IPS-20b (cell line): ENCODE measurements at regions not wholly inside any gene's neighbourhood (a gene's known extent, or its start where the extent isn't known, plus 50 kb on each side); places are given as distances from the start of the nearest gene placed in this dataset.

Source experiments
- H3K27ac ChIP-seq: one replicate; pipeline ENCODE4 v1.5.1; 2013; ENCODE audit warnings: low read length
- H3K27me3 ChIP-seq: 2 replicates; pipeline ENCODE4 v1.6.1; 2013; ENCODE audit warnings: mild to moderate bottlenecking, low read length, inconsistent platforms; ENCODE audit not compliant: insufficient read depth
- H3K36me3 ChIP-seq: 2 replicates; pipeline ENCODE4 v1.6.1; 2013; ENCODE audit warnings: low read depth, mild to moderate bottlenecking, inconsistent platforms, low read length, moderate library complexity; ENCODE audit not compliant: insufficient read depth
- H3K4me1 ChIP-seq: 2 replicates; pipeline ENCODE4 v1.6.1; 2013; ENCODE audit warnings: mild to moderate bottlenecking, control low read depth, inconsistent platforms, low read length, moderate library complexity; ENCODE audit not compliant: insufficient read depth
- H3K4me3 ChIP-seq: 2 replicates; pipeline ENCODE4 v1.5.1; 2013; ENCODE audit warnings: mild to moderate bottlenecking, low read length, inconsistent platforms
- H3K9ac ChIP-seq: 2 replicates; pipeline ENCODE4 v1.6.1; 2013; ENCODE audit warnings: low read depth, mild to moderate bottlenecking, inconsistent platforms, low read length, moderate library complexity
- H3K9me3 ChIP-seq: 2 replicates; pipeline ENCODE4 v1.6.1; 2013; ENCODE audit warnings: mild to moderate bottlenecking, low read depth, low read length, inconsistent platforms; ENCODE audit not compliant: insufficient read depth

GRCh38 chr10:33498391-33498891 is 164.0 kb upstream of the NRP1 start:
- H3K27ac ChIP-seq = no peak overlapping the region
- no peak overlapping the region for H3K9ac ChIP-seq
- H3K4me3 ChIP-seq = no peak overlapping the region
- peaks cover 3% of the 10 kb centered on the region; the same call in 1 of the 2 replicates for H3K4me1 ChIP-seq
- no peaks in the 10 kb centered on the region for H3K36me3 ChIP-seq
- H3K9me3 ChIP-seq = no peaks in the 10 kb centered on the region; the same call in 1 of the 2 replicates
- no peaks in the 10 kb centered on the region for H3K27me3 ChIP-seq

GRCh38 chr10:33497338-33497737 is 162.9 kb upstream of the NRP1 start:
- Histone ChIP-seq H3K4me3 (no peak overlapping the region), H3K4me1 (peaks cover 3% of the 10 kb centered on the region; the same call in 1 of the 2 replicates), H3K27me3 (no peaks in the 10 kb centered on the region), H3K27ac (no peak overlapping the region), H3K9me3 (no peaks in the 10 kb centered on the region; the same call in 1 of the 2 replicates), H3K36me3 (no peaks in the 10 kb centered on the region), H3K9ac (no peak overlapping the region)

- no peak overlapping the region for H3K4me3 ChIP-seq
- H3K27me3 ChIP-seq = no peaks in the 10 kb centered on the region
- H3K9me3 ChIP-seq = no peaks in the 10 kb centered on the region
- no peak overlapping the region for H3K9ac ChIP-seq
- no peaks in the 10 kb centered on the region for H3K36me3 ChIP-seq
- peaks cover 3% of the 10 kb centered on the region; the same call in 1 of the 2 replicates for H3K4me1 ChIP-seq
- no peak overlapping the region for H3K27ac ChIP-seq
These were observed 161.6 kb upstream of the NRP1 start for GRCh38 chr10:33496096-33496495.

- peaks cover 3% of the 10 kb centered on the region; the same call in 1 of the 2 replicates for H3K4me1 ChIP-seq
- H3K4me3 ChIP-seq = no peak overlapping the region
- H3K36me3 ChIP-seq = no peaks in the 10 kb centered on the region
- H3K9ac ChIP-seq = no peak overlapping the region
- no peaks in the 10 kb centered on the region for H3K9me3 ChIP-seq
- H3K27me3 ChIP-seq = no peaks in the 10 kb centered on the region
- H3K27ac ChIP-seq = no peak overlapping the region
These were observed 160.3 kb upstream of the NRP1 start for GRCh38 chr10:33494694-33495265.

- Histone ChIP-seq H3K9ac (no peak overlapping the region), H3K36me3 (no peaks in the 10 kb centered on the region), H3K27me3 (no peaks in the 10 kb centered on the region), H3K4me3 (no peak overlapping the region), H3K27ac (no peak overlapping the region), H3K9me3 (no peaks in the 10 kb centered on the region), H3K4me1 (peaks cover 3% of the 10 kb centered on the region; the same call in 1 of the 2 replicates)
These were observed 159.5 kb upstream of the NRP1 start for GRCh38 chr10:33493978-33494377.

- Histone ChIP-seq H3K4me1 (peaks cover 3% of the 10 kb centered on the region; the same call in 1 of the 2 replicates), H3K4me3 (no peak overlapping the region), H3K27ac (no peak overlapping the region), H3K9ac (no peak overlapping the region), H3K27me3 (no peaks in the 10 kb centered on the region), H3K36me3 (no peaks in the 10 kb centered on the region), H3K9me3 (no peaks in the 10 kb centered on the region)
These were observed 159.0 kb upstream of the NRP1 start for GRCh38 chr10:33493497-33493896.

GRCh38 chr10:33492701-33493345 is 158.4 kb upstream of the NRP1 start:
- peaks cover 3% of the 10 kb centered on the region; the same call in 1 of the 2 replicates for H3K4me1 ChIP-seq
- no peaks in the 10 kb centered on the region for H3K36me3 ChIP-seq
- no peaks in the 10 kb centered on the region for H3K27me3 ChIP-seq
- no peak overlapping the region for H3K4me3 ChIP-seq
- no peak overlapping the region for H3K9ac ChIP-seq
- no peak overlapping the region for H3K27ac ChIP-seq
- no peaks in the 10 kb centered on the region for H3K9me3 ChIP-seq

GRCh38 chr10:33489501-33490176 is 155.2 kb upstream of the NRP1 start:
- Histone ChIP-seq H3K9me3 (no peaks in the 10 kb centered on the region), H3K9ac (no peak overlapping the region), H3K27me3 (no peaks in the 10 kb centered on the region), H3K27ac (no peak overlapping the region), H3K36me3 (no peaks in the 10 kb centered on the region), H3K4me1 (peaks cover 17% of the 10 kb centered on the region), H3K4me3 (no peak overlapping the region)

GRCh38 chr10:33487014-33487776 is 152.7 kb upstream of the NRP1 start:
- Histone ChIP-seq H3K9ac (no peak overlapping the region), H3K36me3 (no peaks in the 10 kb centered on the region), H3K27me3 (no peaks in the 10 kb centered on the region), H3K9me3 (no peaks in the 10 kb centered on the region), H3K27ac (no peak overlapping the region), H3K4me3 (no peak overlapping the region), H3K4me1 (peaks cover 31% of the 10 kb centered on the region)

GRCh38 chr10:33485276-33485675 is 150.8 kb upstream of the NRP1 start:
- peaks cover 31% of the 10 kb centered on the region for H3K4me1 ChIP-seq
- no peak overlapping the region for H3K27ac ChIP-seq
- peak overlapping the region; percentile 12; the same call in 1 of the 2 replicates for H3K9ac ChIP-seq
- H3K36me3 ChIP-seq = no peaks in the 10 kb centered on the region
- no peaks in the 10 kb centered on the region; the same call in 1 of the 2 replicates for H3K9me3 ChIP-seq
- no peak overlapping the region for H3K4me3 ChIP-seq
- no peaks in the 10 kb centered on the region for H3K27me3 ChIP-seq

- H3K4me1 ChIP-seq = peaks cover 31% of the 10 kb centered on the region
- no peak overlapping the region for H3K27ac ChIP-seq
- no peaks in the 10 kb centered on the region; the same call in 1 of the 2 replicates for H3K9me3 ChIP-seq
- H3K27me3 ChIP-seq = no peaks in the 10 kb centered on the region
- no peaks in the 10 kb centered on the region for H3K36me3 ChIP-seq
- peak overlapping the region; percentile 12; the same call in 1 of the 2 replicates for H3K9ac ChIP-seq
- no peak overlapping the region for H3K4me3 ChIP-seq
These were observed 150.3 kb upstream of the NRP1 start for GRCh38 chr10:33484787-33485186.
